HepG2 (cell line): ENCODE measurements at regions not wholly inside any gene's neighbourhood (a gene's known extent, or its start where the extent isn't known, plus 50 kb on each side); places are given as distances from the start of the nearest gene placed in this dataset.

ENCODE experiments used
- ATAC-seq: fragments of 200-7000 bp; cut with Tn5 transposase; 3 replicates; pipeline ENCODE4 v1.9.1; 2020; ENCODE audit warnings: mild to moderate bottlenecking, moderate library complexity
- BruUV-seq: library from RNA; stranded (reverse); fragments of 400-500 nt; replicated peaks from 2 replicates; lab custom pipeline; 2021; lab: Mats Ljungman, UMichigan
- CTCF ChIA-PET: fragments of 300-600 bp; formaldehyde crosslinking; extraction: SDS; loops from one replicate; lab custom pipeline; 2021; ENCODE audit warnings: low total read pairs, inconsistent platforms, low intra/inter-chr PET ratio; lab: Yijun Ruan, JAX
- POLR2A ChIA-PET: fragments of 350-600 bp; sonication (Branson Sonifier 250); formaldehyde crosslinking; loops from one replicate; lab custom pipeline; 2020; ENCODE audit warnings: antibody characterized with exemption, inconsistent platforms; lab: Yijun Ruan, JAX
- DNase-seq: peaks from one replicate; pipeline ENCODE4 v3.0.0-alpha.2; 2015; ENCODE audit warnings: low spot score
- FAIRE-seq: peaks from 3 replicates; lab custom pipeline; 2011; peaks lifted over from hg19 to GRCh38; lab: Jason Lieb, UNC
- H2AFZ ChIP-seq: one replicate; pipeline ENCODE4 v1.6.1; 2011; ENCODE audit warnings: low read length, inconsistent platforms
- H3K27ac ChIP-seq: fragments of 300-600 bp; 3 replicates; pipeline ENCODE4 v1.8.0; 2011; ENCODE audit warnings: mixed run types, mild to moderate bottlenecking, mixed read lengths, low read length, inconsistent platforms; ENCODE audit not compliant: insufficient read depth; ENCODE audit errors: extremely low read length
- H3K27me3 ChIP-seq, 2 experiments: fragments of 200-600 bp in 1 of 2; 2 replicates in 1 of 2; 3 replicates in 1 of 2; pipeline versions ENCODE4 v1.6.0 to v1.8.0; 2011; ENCODE audit warnings: low read length in 2 of 2, mild to moderate bottlenecking in 2 of 2, moderate library complexity in 2 of 2, inconsistent platforms in 1 of 2; ENCODE audit not compliant: insufficient read depth in 2 of 2, control insufficient read depth in 1 of 2
- H3K36me3 ChIP-seq, 2 experiments: fragments of 200-600 bp in 1 of 2; replicated peaks in 1 of 2; 2 replicates in 1 of 2; 3 replicates in 1 of 2; pipeline versions ENCODE4 v1.5.1 to v1.8.0; 2011; ENCODE audit warnings: low read length in 2 of 2, inconsistent platforms in 1 of 2; ENCODE audit not compliant: insufficient read depth in 2 of 2, control insufficient read depth in 1 of 2
- H3K4me1 ChIP-seq: 2 replicates; pipeline ENCODE4 v1.5.1; 2012; ENCODE audit warnings: low read length, inconsistent platforms; ENCODE audit not compliant: insufficient read depth
- H3K4me2 ChIP-seq: 2 replicates; pipeline ENCODE4 v1.6.0; 2011; ENCODE audit warnings: low read depth, low read length, inconsistent platforms
- H3K4me3 ChIP-seq, 3 experiments: fragments of 200-600 bp in 1 of 3; sonication (generic), shearing (Covaris generic) in 1 of 3; replicated peaks in 1 of 3; 2 replicates each; pipeline ENCODE4 v1.5.1; 2011 to 2016; ENCODE audit warnings: low read length in 3 of 3, inconsistent platforms in 2 of 3, low read depth in 2 of 3, mild to moderate bottlenecking in 2 of 3, control low read depth in 1 of 3, mixed read lengths in 1 of 3; ENCODE audit not compliant: insufficient read depth in 1 of 3
- H3K79me2 ChIP-seq: one replicate; pipeline ENCODE4 v1.6.1; 2011; ENCODE audit warnings: low read length, inconsistent platforms; ENCODE audit not compliant: insufficient read depth
- H3K9ac ChIP-seq: 2 replicates; pipeline ENCODE4 v1.6.0; 2011; ENCODE audit warnings: mild to moderate bottlenecking, low read depth, low read length, inconsistent platforms; ENCODE audit not compliant: insufficient read depth
- H3K9me3 ChIP-seq: 2 replicates; pipeline ENCODE4 v1.5.1; 2012; ENCODE audit warnings: mild to moderate bottlenecking, low read length
- H4K20me1 ChIP-seq: 2 replicates; pipeline ENCODE4 v1.6.0; 2011; ENCODE audit warnings: inconsistent platforms, mild to moderate bottlenecking, low read length, moderate library complexity; ENCODE audit not compliant: insufficient read depth
- ARID5B ChIP-seq: IDR thresholded peaks from 2 replicates; pipeline ENCODE4 v1.4.0; 2020; ENCODE audit warnings: mild to moderate bottlenecking, missing genetic modification reagents
- BCLAF1 ChIP-seq: fragments of 450-650 bp; IDR thresholded peaks from 2 replicates; pipeline ENCODE4 v1.6.1; 2017; ENCODE audit warnings: mild to moderate bottlenecking
- CEBPG ChIP-seq: IDR thresholded peaks from 2 replicates; pipeline ENCODE4 v1.6.1; 2016
- FOXC1 ChIP-seq: sonication (generic); formaldehyde crosslinking; IDR thresholded peaks from 2 replicates; pipeline ENCODE4 v1.8.0; 2022; ENCODE audit warnings: mild to moderate bottlenecking, missing genetic modification reagents, borderline replicate concordance
- GATAD2A ChIP-seq: IDR thresholded peaks from 2 replicates; pipeline ENCODE4 v1.6.1; 2016
- HNF4A ChIP-seq: sonication (generic); formaldehyde crosslinking; IDR thresholded peaks from 2 replicates; pipeline ENCODE4 v1.4.0; 2020; ENCODE audit warnings: missing genetic modification reagents
- PHB2 ChIP-seq: fragments of 450-650 bp; IDR thresholded peaks from 2 replicates; pipeline ENCODE4 v1.6.1; 2018; ENCODE audit not compliant: partially characterized antibody
- RARA ChIP-seq: IDR thresholded peaks from 2 replicates; pipeline ENCODE4 v1.6.1; 2016; ENCODE audit warnings: missing genetic modification reagents, missing compliant biosample characterization
- SOX13 ChIP-seq, 3 experiments: fragments of 450-650 bp in 1 of 3; sonication (generic) in 1 of 3; formaldehyde crosslinking in 1 of 3; IDR thresholded peaks in 2 of 3; conservative IDR thresholded peaks in 1 of 3; 2 replicates each; pipeline versions ENCODE4 v1.5.0 to v1.6.1; 2016 to 2020; ENCODE audit warnings: antibody characterized with exemption in 1 of 3, mild to moderate bottlenecking in 1 of 3, missing compliant biosample characterization in 1 of 3, missing genetic modification reagents in 1 of 3, moderate library complexity in 1 of 3
- SOX6 ChIP-seq, 2 experiments: fragments of 450-650 bp in 1 of 2; sonication (generic) in 1 of 2; formaldehyde crosslinking in 1 of 2; IDR thresholded peaks; 2 replicates each; pipeline versions ENCODE4 v1.4.0 to v1.6.1; 2017 to 2020; ENCODE audit warnings: antibody characterized with exemption in 1 of 2, mild to moderate bottlenecking in 1 of 2, missing genetic modification reagents in 1 of 2
- ZBTB4 ChIP-seq: sonication (generic); formaldehyde crosslinking; IDR thresholded peaks from 2 replicates; pipeline ENCODE4 v1.4.0; 2020; ENCODE audit warnings: missing genetic modification reagents, mild to moderate bottlenecking, borderline replicate concordance
- ZIK1 ChIP-seq: sonication (generic); formaldehyde crosslinking; IDR thresholded peaks from 2 replicates; pipeline ENCODE4 v1.5.0; 2020; ENCODE audit warnings: mild to moderate bottlenecking, low read depth, missing genetic modification reagents, borderline replicate concordance
- ZNF552 ChIP-seq: sonication (generic); formaldehyde crosslinking; IDR thresholded peaks from 2 replicates; pipeline ENCODE4 v1.9.0; 2022; ENCODE audit warnings: missing genetic modification reagents, mild to moderate bottlenecking, borderline replicate concordance
- WGBS: methylation state at CpG from one replicate; pipeline ENCODE4 v1.1.6; 2017; ENCODE audit warnings: low lambda C conversion rate; 5-methylcytosine and 5-hydroxymethylcytosine counted together
- in situ Hi-C: cut with HindIII; loops from 2 replicates; pipeline ENCODE4 v1.10.0; 2017; ENCODE audit warnings: low pct_unique_long_range_greater_than_20kb; ENCODE audit not compliant: extremely low pct_ligation_motif_present
- intact Hi-C: fragments of 100-400 bp; cut with micrococcal nuclease; formaldehyde crosslinking; loops from one replicate; pipeline ENCODE4 v1.10.0; 2022; ENCODE audit not compliant: unreplicated experiment

GRCh38 chr13:40221460-40222201 is 444.8 kb downstream of the FOXO1 start:
- peak; percentile 41 for DNase-seq
- Histone ChIP-seq H3K9me3 (no peaks in the 10 kb centered on the region), H3K9ac (no peak overlapping the region), H4K20me1 (no peaks in the 10 kb centered on the region), H3K79me2 (no peaks in the 10 kb centered on the region), H2AFZ (no peak overlapping the region), H3K36me3 (no peaks in the 10 kb centered on the region), H3K4me2 (peak overlapping the region; percentile 32), H3K4me3 (no peak overlapping the region; a peak in 1 of 6 replicates), H3K4me1 (peaks cover 20% of the 10 kb centered on the region), H3K27ac (no peak overlapping the region), H3K27me3 (no peaks in the 10 kb centered on the region)
- in situ Hi-C loops = no loop called here
- POLR2A ChIA-PET = no interaction called here
- no peak for FAIRE-seq
- CTCF ChIA-PET = no interaction called here
- 53% methylated on average over 10 of the region's 10 CpGs for WGBS
- BruUV-seq = no TSS peak
- ATAC-seq = peak; percentile 59
- intact Hi-C loops = no loop called here
- TF ChIP-seq ARID5B (CRISPR knock-in tag) (0 out of 2 replicates have a peak, but pooled peaks have one; percentile 12), HNF4A (CRISPR knock-in tag) (0 out of 2 replicates have a peak, but pooled peaks have one; percentile 27), GATAD2A (0 out of 2 replicates have a peak, but pooled peaks have one; percentile 14), PHB2 (no peak), BCLAF1 (no peak), SOX13 (IDR thresholded peaks at IDR 0.05) (no peak), SOX13 (CRISPR knock-in tag; conservative IDR thresholded peaks at IDR 0.05 in 1 of 2, IDR thresholded peaks at IDR 0.05 in 1 of 2) (peak in 1 of 2 experiments; percentile 69; a peak in 1 of 4 replicates), RARA (CRISPR knock-in tag) (peak; percentile 9; the same call in 1 of the 2 replicates), CEBPG (peak; percentile 88), ZNF552 (no peak), ZIK1 (no peak), FOXC1 (CRISPR knock-in tag) (no peak), ZBTB4 (CRISPR knock-in tag) (no peak), SOX6 (IDR thresholded peaks at IDR 0.05) (no peak), SOX6 (CRISPR knock-in tag; IDR thresholded peaks at IDR 0.05) (peak; percentile 68)
